IPS-NIHi11 (cell line): ENCODE measurements at regions not wholly inside any gene's neighbourhood (a gene's known extent, or its start where the extent isn't known, plus 50 kb on each side); places are given as distances from the start of the nearest gene placed in this dataset.

ENCODE experiments used
- DNase-seq: peaks from one replicate; pipeline ENCODE4 v3.0.0; 2012; ENCODE audit warnings: mixed read lengths, low spot score

GRCh38 chr18:65547046-65547445 is 203.8 kb upstream of the CDH7 start:
- DNase-seq = no peak

GRCh38 chr18:65544701-65545100 is 206.1 kb upstream of the CDH7 start:
- no peak for DNase-seq

- DNase-seq = no peak
Observed at GRCh38 chr18:65527879-65528633, 222.8 kb upstream of the CDH7 start.

GRCh38 chr18:65526099-65526498 is 224.7 kb upstream of the CDH7 start:
- DNase-seq = no peak

GRCh38 chr18:65523461-65523860 is 227.4 kb upstream of the CDH7 start:
- DNase-seq = peak; percentile 14

GRCh38 chr18:65522907-65523306 is 227.9 kb upstream of the CDH7 start:
- DNase-seq = no peak

- no peak for DNase-seq
Observed at GRCh38 chr18:65516209-65516608, 234.6 kb upstream of the CDH7 start.

- DNase-seq = peak; percentile 11
Observed at GRCh38 chr18:65498605-65499004, 252.2 kb upstream of the CDH7 start.

- DNase-seq = no peak
Observed at GRCh38 chr18:65487569-65487968, 263.2 kb upstream of the CDH7 start.

- DNase-seq = no peak
Observed at GRCh38 chr18:65477455-65477854, 273.4 kb upstream of the CDH7 start.

- DNase-seq = no peak
Observed at GRCh38 chr18:65468881-65469280, 281.9 kb upstream of the CDH7 start.

GRCh38 chr18:65464361-65464760 is 286.5 kb upstream of the CDH7 start:
- DNase-seq = no peak

- no peak for DNase-seq
Observed at GRCh38 chr18:65459741-65460140, 291.1 kb upstream of the CDH7 start.

GRCh38 chr18:65458871-65459270 is 291.9 kb upstream of the CDH7 start:
- DNase-seq = no peak

- DNase-seq = no peak
Observed at GRCh38 chr18:65439188-65439587, 311.6 kb upstream of the CDH7 start.

- DNase-seq = peak; percentile 33
Observed at GRCh38 chr18:65436430-65436829, 314.4 kb upstream of the CDH7 start.

GRCh38 chr18:65435534-65435933 is 315.3 kb upstream of the CDH7 start:
- DNase-seq = no peak

GRCh38 chr18:65429601-65430000 is 321.2 kb upstream of the CDH7 start:
- no peak for DNase-seq

GRCh38 chr18:65425366-65425765 is 325.4 kb upstream of the CDH7 start:
- DNase-seq = no peak

GRCh38 chr18:65423776-65424175 is 327.0 kb upstream of the CDH7 start:
- no peak for DNase-seq

GRCh38 chr18:65422544-65423136 is 328.2 kb upstream of the CDH7 start:
- DNase-seq = no peak

- peak; percentile 11 for DNase-seq
Observed at GRCh38 chr18:65415098-65415497, 335.7 kb upstream of the CDH7 start.

- DNase-seq = no peak
Observed at GRCh38 chr18:65414501-65414900, 336.3 kb upstream of the CDH7 start.

GRCh38 chr18:65411061-65411460 is 339.8 kb upstream of the CDH7 start:
- no peak for DNase-seq
